SK-N-SH (cell line): ENCODE measurements at regions not wholly inside any gene's neighbourhood (a gene's known extent, or its start where the extent isn't known, plus 50 kb on each side); places are given as distances from the start of the nearest gene placed in this dataset.

Experiments
- TAF1 ChIP-seq: IDR thresholded peaks from 2 replicates; pipeline ENCODE4 v1.6.1; 2012; ENCODE audit warnings: low read depth, mild to moderate bottlenecking, low read length, moderate library complexity, borderline replicate concordance
- TF ChIP-seq, protein P1 (sequence below): fragments of 200-600 bp; sonication (generic); IDR thresholded peaks from 2 replicates; pipeline ENCODE4 v1.6.1; 2017; ENCODE audit warnings: antibody characterized with exemption, mild to moderate bottlenecking, moderate library complexity

DNA sequence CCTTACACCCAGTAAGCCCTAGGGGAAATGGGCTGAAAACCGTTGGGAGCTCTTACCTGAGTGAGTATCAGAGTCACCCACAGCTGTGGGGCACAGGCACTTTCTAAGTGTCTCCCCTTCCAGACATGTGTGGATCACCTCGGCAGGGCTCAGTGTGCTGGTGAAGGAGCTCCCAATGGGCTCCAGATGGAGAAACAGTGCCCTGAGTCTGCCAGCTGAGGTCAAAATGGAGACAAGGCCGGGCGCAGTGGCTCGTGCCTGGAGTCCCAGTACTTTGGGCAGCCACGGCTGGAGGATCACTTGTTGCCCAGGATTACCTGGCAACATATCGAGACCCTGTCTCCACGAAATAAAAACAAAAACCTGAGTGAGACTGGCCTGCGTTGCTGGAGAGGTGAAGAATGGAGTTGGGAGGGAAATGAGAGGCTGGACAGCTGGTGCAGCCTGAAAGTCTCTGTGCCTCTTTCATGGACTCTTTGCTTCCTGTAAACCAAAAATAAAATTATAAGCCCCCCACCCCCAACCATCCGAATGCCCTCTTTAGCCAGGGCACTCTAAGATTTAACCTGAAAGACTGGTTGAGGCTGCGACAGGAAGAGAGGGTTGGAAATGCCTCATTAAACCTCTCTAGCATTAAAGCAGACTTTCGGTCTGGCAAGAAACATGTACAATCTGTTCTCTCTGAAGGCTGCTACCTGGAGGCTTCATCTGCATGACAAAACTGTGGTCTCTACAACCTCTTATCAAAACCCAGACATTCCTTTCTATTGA, 111.8 kb downstream of the SNX19 start:
- TF ChIP-seq, protein P1, sequence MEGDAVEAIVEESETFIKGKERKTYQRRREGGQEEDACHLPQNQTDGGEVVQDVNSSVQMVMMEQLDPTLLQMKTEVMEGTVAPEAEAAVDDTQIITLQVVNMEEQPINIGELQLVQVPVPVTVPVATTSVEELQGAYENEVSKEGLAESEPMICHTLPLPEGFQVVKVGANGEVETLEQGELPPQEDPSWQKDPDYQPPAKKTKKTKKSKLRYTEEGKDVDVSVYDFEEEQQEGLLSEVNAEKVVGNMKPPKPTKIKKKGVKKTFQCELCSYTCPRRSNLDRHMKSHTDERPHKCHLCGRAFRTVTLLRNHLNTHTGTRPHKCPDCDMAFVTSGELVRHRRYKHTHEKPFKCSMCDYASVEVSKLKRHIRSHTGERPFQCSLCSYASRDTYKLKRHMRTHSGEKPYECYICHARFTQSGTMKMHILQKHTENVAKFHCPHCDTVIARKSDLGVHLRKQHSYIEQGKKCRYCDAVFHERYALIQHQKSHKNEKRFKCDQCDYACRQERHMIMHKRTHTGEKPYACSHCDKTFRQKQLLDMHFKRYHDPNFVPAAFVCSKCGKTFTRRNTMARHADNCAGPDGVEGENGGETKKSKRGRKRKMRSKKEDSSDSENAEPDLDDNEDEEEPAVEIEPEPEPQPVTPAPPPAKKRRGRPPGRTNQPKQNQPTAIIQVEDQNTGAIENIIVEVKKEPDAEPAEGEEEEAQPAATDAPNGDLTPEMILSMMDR, result no peak
- no peak for TF ChIP-seq TAF1
